K562 (cell line): ENCODE measurements at regions not wholly inside any gene's neighbourhood (a gene's known extent, or its start where the extent isn't known, plus 50 kb on each side); places are given as distances from the start of the nearest gene placed in this dataset.

Source experiments
- BRCA1 ChIP-seq, 2 experiments: fragments of 450-650 bp in 1 of 2; sonication (generic) in 1 of 2; formaldehyde crosslinking in 1 of 2; IDR thresholded peaks; 2 replicates each; pipeline versions ENCODE4 v1.5.0 to v1.6.1; 2017 to 2020; ENCODE audit warnings: mild to moderate bottlenecking in 1 of 2, missing genetic modification reagents in 1 of 2
- CHD2 ChIP-seq: IDR thresholded peaks from 2 replicates; pipeline ENCODE4 v1.6.1; 2011; ENCODE audit warnings: low read depth, low read length
- E2F3 ChIP-seq: fragments of 250-450 bp; sonication (Bioruptor Pico); IDR thresholded peaks from 2 replicates; pipeline ENCODE4 v1.4.0; 2020; ENCODE audit warnings: mild to moderate bottlenecking
- EZH2 ChIP-seq: IDR thresholded peaks from 2 replicates; pipeline ENCODE4 v1.6.1; 2012; ENCODE audit warnings: low read depth, mild to moderate bottlenecking, inconsistent platforms, low read length, borderline replicate concordance
- HDAC2 ChIP-seq: fragments of 450-650 bp; IDR thresholded peaks from 2 replicates; pipeline ENCODE4 v1.6.1; 2016; ENCODE audit warnings: mild to moderate bottlenecking
- MTA3 ChIP-seq: fragments of 450-650 bp; formaldehyde crosslinking; IDR thresholded peaks from 2 replicates; pipeline ENCODE4 v1.6.1; 2017; ENCODE audit warnings: mild to moderate bottlenecking, borderline replicate concordance
- PHB ChIP-seq: fragments of 250-450 bp; sonication (Bioruptor Pico); IDR thresholded peaks from 2 replicates; pipeline ENCODE4 v1.5.0; 2021
- RBBP5 ChIP-seq: fragments of 200-600 bp; sonication (generic); IDR thresholded peaks from 2 replicates; pipeline ENCODE4 v1.6.1; 2012; ENCODE audit warnings: borderline replicate concordance, mild to moderate bottlenecking, low read length, control low read depth, inconsistent platforms; ENCODE audit not compliant: insufficient read depth, poor library complexity, severe bottlenecking
- ZNF253 ChIP-seq: fragments of 250-450 bp; sonication (Bioruptor Pico); conservative IDR thresholded peaks from 2 replicates; pipeline ENCODE4 v1.6.1; 2021; ENCODE audit warnings: mild to moderate bottlenecking
- TF ChIP-seq, protein P1 (sequence below): conservative IDR thresholded peaks from 2 replicates; pipeline ENCODE4 v1.6.1; 2011; ENCODE audit warnings: low read depth, mild to moderate bottlenecking, low read length; ENCODE audit not compliant: control insufficient read depth

DNA sequence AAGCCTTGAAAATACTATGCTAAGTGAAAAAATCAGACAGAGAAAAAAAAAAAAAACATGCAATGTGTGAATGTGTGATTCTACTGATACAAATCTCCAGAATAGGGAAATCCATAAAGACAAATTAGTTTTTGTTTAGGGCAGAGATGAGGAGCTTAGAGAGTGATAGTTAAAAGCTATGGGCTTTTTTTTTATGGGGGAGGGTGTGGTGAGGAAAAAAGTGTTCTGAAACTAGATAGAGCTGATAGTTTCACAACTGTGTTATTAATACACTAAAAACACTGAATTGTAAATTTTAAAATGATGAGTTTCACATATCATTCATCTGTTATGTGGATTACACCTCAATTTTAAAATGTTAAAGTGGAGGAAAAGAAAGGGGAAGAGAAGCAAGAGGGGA, 228.3 kb upstream of the ZNF462 start:
- no peak for TF ChIP-seq PHB (CRISPR knock-in tag)
- TF ChIP-seq, protein P1, sequence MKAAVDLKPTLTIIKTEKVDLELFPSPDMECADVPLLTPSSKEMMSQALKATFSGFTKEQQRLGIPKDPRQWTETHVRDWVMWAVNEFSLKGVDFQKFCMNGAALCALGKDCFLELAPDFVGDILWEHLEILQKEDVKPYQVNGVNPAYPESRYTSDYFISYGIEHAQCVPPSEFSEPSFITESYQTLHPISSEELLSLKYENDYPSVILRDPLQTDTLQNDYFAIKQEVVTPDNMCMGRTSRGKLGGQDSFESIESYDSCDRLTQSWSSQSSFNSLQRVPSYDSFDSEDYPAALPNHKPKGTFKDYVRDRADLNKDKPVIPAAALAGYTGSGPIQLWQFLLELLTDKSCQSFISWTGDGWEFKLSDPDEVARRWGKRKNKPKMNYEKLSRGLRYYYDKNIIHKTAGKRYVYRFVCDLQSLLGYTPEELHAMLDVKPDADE, result no peak
- no peak for TF ChIP-seq CHD2
- TF ChIP-seq RBBP5, result no peak
- TF ChIP-seq BRCA1 (IDR thresholded peaks at IDR 0.05), result no peak
- TF ChIP-seq BRCA1 (CRISPR knock-in tag; IDR thresholded peaks at IDR 0.05), result no peak
- TF ChIP-seq ZNF253 (CRISPR knock-in tag), result no peak
- no peak for TF ChIP-seq MTA3
- TF ChIP-seq EZH2, result no peak
- TF ChIP-seq E2F3, result no peak
- no peak for TF ChIP-seq HDAC2
